Stomach smooth muscle (tissue), 2 donors: ENCODE measurements at regions not wholly inside any gene's neighbourhood (a gene's known extent, or its start where the extent isn't known, plus 50 kb on each side); places are given as distances from the start of the nearest gene placed in this dataset.
"Not testable (repeated sequence)": the region's sequence is repeated elsewhere in the genome, so short reads cannot be mapped to it uniquely, and the experiment has no call there.

Experiments
- H3K27ac ChIP-seq: one replicate; pipeline ENCODE4 v1.7.0; 2013; ENCODE audit warnings: mild to moderate bottlenecking, low read length, inconsistent platforms
- H3K27me3 ChIP-seq, 2 donors: one replicate each; pipeline ENCODE4 v1.7.0; 2013; ENCODE audit warnings: low read length in 2 of 2; ENCODE audit not compliant: insufficient read depth in 2 of 2, control insufficient read depth in 1 of 2
- H3K36me3 ChIP-seq, 2 donors: one replicate each; pipeline ENCODE4 v1.7.0; 2013; ENCODE audit warnings: low read length in 2 of 2; ENCODE audit not compliant: control insufficient read depth in 2 of 2, insufficient read depth in 2 of 2
- H3K4me1 ChIP-seq: one replicate; pipeline ENCODE4 v1.7.0; 2013; ENCODE audit warnings: low read length; ENCODE audit not compliant: control insufficient read depth, insufficient read depth
- H3K4me3 ChIP-seq, 2 donors: one replicate each; pipeline ENCODE4 v1.7.0; 2013; ENCODE audit warnings: low read length in 2 of 2
- H3K9ac ChIP-seq, 2 donors: one replicate each; pipeline ENCODE4 v1.7.0; 2013; ENCODE audit warnings: low read length in 2 of 2, mild to moderate bottlenecking in 1 of 2
- H3K9me3 ChIP-seq, 2 donors: one replicate each; pipeline ENCODE4 v1.7.0; 2013; ENCODE audit warnings: low read length in 2 of 2; ENCODE audit not compliant: control insufficient read depth in 2 of 2
- donor health status: healthy.
- donor health status: Pancreatic carcinoma.

GRCh38 chr18:67789165-67789545 is 272.6 kb upstream of the DSEL start:
- H3K4me3 ChIP-seq: no peak overlapping the region
- no peaks in the 10 kb centered on the region for H3K27me3 ChIP-seq
- H3K9me3 ChIP-seq: no peaks in the 10 kb centered on the region
- H3K36me3 ChIP-seq: no peaks in the 10 kb centered on the region
- no peak overlapping the region for H3K27ac ChIP-seq
- H3K9ac ChIP-seq: no peak overlapping the region
- H3K4me1 ChIP-seq: no peaks in the 10 kb centered on the region

- Histone ChIP-seq H3K36me3 (no peaks in the 10 kb centered on the region), H3K9ac (no peak overlapping the region), H3K4me3 (no peak overlapping the region), H3K4me1 (no peaks in the 10 kb centered on the region), H3K27me3 (no peaks in the 10 kb centered on the region), H3K9me3 (no peaks in the 10 kb centered on the region), H3K27ac (no peak overlapping the region)
Observed at GRCh38 chr18:67788310-67789164, 272.0 kb upstream of the DSEL start.

GRCh38 chr18:67783196-67783946 is 266.9 kb upstream of the DSEL start:
- no peak overlapping the region for H3K27ac ChIP-seq
- no peaks in the 10 kb centered on the region for H3K36me3 ChIP-seq
- no peak overlapping the region for H3K9ac ChIP-seq
- H3K4me1 ChIP-seq: no peaks in the 10 kb centered on the region
- H3K27me3 ChIP-seq: no peaks in the 10 kb centered on the region
- H3K9me3 ChIP-seq: no peaks in the 10 kb centered on the region
- no peak overlapping the region for H3K4me3 ChIP-seq

- Histone ChIP-seq H3K4me3 (no peak overlapping the region), H3K27me3 (no peaks in the 10 kb centered on the region), H3K9ac (no peak overlapping the region), H3K4me1 (no peaks in the 10 kb centered on the region), H3K36me3 (no peaks in the 10 kb centered on the region), H3K9me3 (no peaks in the 10 kb centered on the region), H3K27ac (no peak overlapping the region)
Observed at GRCh38 chr18:67778016-67778415, 261.5 kb upstream of the DSEL start.

- Histone ChIP-seq H3K4me1 (no peaks in the 10 kb centered on the region), H3K4me3 (no peak overlapping the region), H3K9me3 (no peaks in the 10 kb centered on the region), H3K27ac (no peak overlapping the region), H3K36me3 (no peaks in the 10 kb centered on the region), H3K9ac (no peak overlapping the region), H3K27me3 (no peaks in the 10 kb centered on the region)
Observed at GRCh38 chr18:67776929-67777328, 260.4 kb upstream of the DSEL start.

- Histone ChIP-seq H3K4me1 (no peaks in the 10 kb centered on the region), H3K27ac (no peak overlapping the region), H3K36me3 (no peaks in the 10 kb centered on the region), H3K9ac (no peak overlapping the region), H3K4me3 (no peak overlapping the region), H3K27me3 (no peaks in the 10 kb centered on the region), H3K9me3 (no peaks in the 10 kb centered on the region)
Observed at GRCh38 chr18:67771271-67771670, 254.8 kb upstream of the DSEL start.

- Histone ChIP-seq H3K4me1 (no peaks in the 10 kb centered on the region), H3K9ac (no peak overlapping the region), H3K36me3 (no peaks in the 10 kb centered on the region), H3K9me3 (no peaks in the 10 kb centered on the region), H3K27ac (no peak overlapping the region), H3K27me3 (no peaks in the 10 kb centered on the region), H3K4me3 (no peak overlapping the region)
Observed at GRCh38 chr18:67770520-67770919, 254.0 kb upstream of the DSEL start.

GRCh38 chr18:67766930-67767329 is 250.4 kb upstream of the DSEL start:
- no peak overlapping the region for H3K9ac ChIP-seq

GRCh38 chr18:67752211-67752610 is 235.7 kb upstream of the DSEL start:
- H3K9me3 ChIP-seq, H3K9ac ChIP-seq, H3K36me3 ChIP-seq: not testable (repeated sequence)

More at GRCh38 chr18:67766930-67767329, 250.4 kb upstream of the DSEL start:
- no peaks in the 10 kb centered on the region for H3K4me1 ChIP-seq
- no peaks in the 10 kb centered on the region for H3K27me3 ChIP-seq
- H3K27ac ChIP-seq: no peak overlapping the region
- no peaks in the 10 kb centered on the region for H3K36me3 ChIP-seq
- no peak overlapping the region for H3K4me3 ChIP-seq
- H3K9me3 ChIP-seq: no peaks in the 10 kb centered on the region

GRCh38 chr18:67742954-67743353 is 226.4 kb upstream of the DSEL start:
- Histone ChIP-seq H3K27me3 (no peaks in the 10 kb centered on the region), H3K9ac (no peak overlapping the region), H3K4me3 (no peak overlapping the region), H3K27ac (no peak overlapping the region), H3K36me3 (no peaks in the 10 kb centered on the region), H3K9me3 (no peaks in the 10 kb centered on the region), H3K4me1 (no peaks in the 10 kb centered on the region)

More at GRCh38 chr18:67752211-67752610, 235.7 kb upstream of the DSEL start:
- H3K27ac ChIP-seq, H3K4me1 ChIP-seq, H3K27me3 ChIP-seq, H3K4me3 ChIP-seq: not testable (repeated sequence)

GRCh38 chr18:67742525-67742924 is 226.0 kb upstream of the DSEL start:
- no peaks in the 10 kb centered on the region for H3K9me3 ChIP-seq
- no peak overlapping the region for H3K9ac ChIP-seq

More at GRCh38 chr18:67742525-67742924, 226.0 kb upstream of the DSEL start:
- Histone ChIP-seq H3K27ac (no peak overlapping the region), H3K4me3 (no peak overlapping the region), H3K36me3 (no peaks in the 10 kb centered on the region), H3K27me3 (no peaks in the 10 kb centered on the region), H3K4me1 (no peaks in the 10 kb centered on the region)
